Spleen (tissue), 7 donors: ENCODE measurements at regions not wholly inside any gene's neighbourhood (a gene's known extent, or its start where the extent isn't known, plus 50 kb on each side); places are given as distances from the start of the nearest gene placed in this dataset.
"Not testable (repeated sequence)": the region's sequence is repeated elsewhere in the genome, so short reads cannot be mapped to it uniquely, and the experiment has no call there.

Source experiments
- CTCF ChIP-seq, 11 experiments: fragments of 200-600 bp in 7 of 11; fragments of 450-650 bp in 4 of 11; sonication (generic) in 4 of 11; IDR thresholded peaks in 8 of 11; conservative IDR thresholded peaks in 3 of 11; 1 replicate in 7 of 11; 2 replicates in 4 of 11; pipeline versions ENCODE4 v1.4.0 to v1.8.0; 2016 to 2021; ENCODE audit warnings: antibody characterized with exemption in 11 of 11, inconsistent platforms in 4 of 11, mild to moderate bottlenecking in 1 of 11
- POLR2AphosphoS5 ChIP-seq, 3 donors: sonication (generic); formaldehyde crosslinking; IDR thresholded peaks; one replicate each; pipeline ENCODE4 v1.5.1; 2017; ENCODE audit warnings: antibody characterized with exemption in 3 of 3
- donor health status: DM: no; HTN: no; CAD: no; lungs with moderate emphysema.
- donor health status: DM: no; HTN: no; CAD: no.
- donor health status: DM: no; HTN: no; CAD: no.

GRCh38 chr15:44838929-44839328 lies 102.6 kb downstream of the TRIM69 start:
- not testable (repeated sequence) for TF ChIP-seq CTCF (IDR thresholded peaks at IDR 0.05 in 8 of 11, conservative IDR thresholded peaks at IDR 0.05 in 3 of 11)
- TF ChIP-seq POLR2AphosphoS5 (IDR thresholded peaks at IDR 0.05): peak in 1 of 3 donors; percentile 56
